Trophoblast cell (in vitro differentiated cells and primary cell): ENCODE measurements at regions not wholly inside any gene's neighbourhood (a gene's known extent, or its start where the extent isn't known, plus 50 kb on each side); places are given as distances from the start of the nearest gene placed in this dataset.

Source experiments
- DNase-seq, 2 donors: peaks; one replicate each; pipeline ENCODE4 v3.0.0-alpha.2; 2016
- H2AFZ ChIP-seq: 2 replicates; pipeline ENCODE4 v1.6.1; 2013; ENCODE audit warnings: low read length, moderate library complexity, mild to moderate bottlenecking; ENCODE audit not compliant: insufficient read depth, poor library complexity
- H2AK5ac ChIP-seq: 2 replicates; pipeline ENCODE4 v1.6.1; 2013; ENCODE audit warnings: mild to moderate bottlenecking, low read length
- H2BK120ac ChIP-seq: 2 replicates; pipeline ENCODE4 v1.6.1; 2013; ENCODE audit warnings: low read length, mild to moderate bottlenecking, moderate library complexity; ENCODE audit not compliant: insufficient read depth, poor library complexity
- H2BK12ac ChIP-seq: 2 replicates; pipeline ENCODE4 v1.6.1; 2013; ENCODE audit warnings: mild to moderate bottlenecking, low read length, moderate library complexity
- H2BK5ac ChIP-seq: 2 replicates; pipeline ENCODE4 v1.6.1; 2013; ENCODE audit warnings: low read length, low read depth, moderate library complexity, mild to moderate bottlenecking; ENCODE audit not compliant: poor library complexity
- H3K14ac ChIP-seq: 2 replicates; pipeline ENCODE4 v1.6.1; 2013; ENCODE audit warnings: mild to moderate bottlenecking, low read length
- H3K18ac ChIP-seq: 2 replicates; pipeline ENCODE4 v1.6.1; 2013; ENCODE audit warnings: mild to moderate bottlenecking, low read length
- H3K23ac ChIP-seq: 2 replicates; pipeline ENCODE4 v1.6.1; 2013; ENCODE audit warnings: low read length
- H3K27ac ChIP-seq: 2 replicates; pipeline ENCODE4 v1.5.1; 2013; ENCODE audit warnings: low read depth, mild to moderate bottlenecking, inconsistent platforms, low read length, moderate library complexity
- H3K27me3 ChIP-seq: 2 replicates; pipeline ENCODE4 v1.6.1; 2013; ENCODE audit warnings: inconsistent platforms, mild to moderate bottlenecking, low read length, moderate library complexity; ENCODE audit not compliant: insufficient read depth
- H3K36me3 ChIP-seq, 2 experiments: 1 replicate in 1 of 2; 2 replicates in 1 of 2; pipeline ENCODE4 v1.6.1; 2013; ENCODE audit warnings: low read length in 2 of 2, mild to moderate bottlenecking in 2 of 2, moderate library complexity in 1 of 2; ENCODE audit not compliant: insufficient read depth in 2 of 2, control insufficient read depth in 1 of 2
- H3K4ac ChIP-seq: 2 replicates; pipeline ENCODE4 v1.6.1; 2013; ENCODE audit warnings: low read depth, mild to moderate bottlenecking, low read length, moderate library complexity
- H3K4me1 ChIP-seq, 2 experiments: 1 replicate in 1 of 2; 2 replicates in 1 of 2; pipeline ENCODE4 v1.6.1; 2013; ENCODE audit warnings: low read length in 2 of 2, mild to moderate bottlenecking in 2 of 2, moderate library complexity in 1 of 2; ENCODE audit not compliant: insufficient read depth in 2 of 2, control insufficient read depth in 1 of 2
- H3K4me2 ChIP-seq: 2 replicates; pipeline ENCODE4 v1.6.1; 2013; ENCODE audit warnings: inconsistent platforms, mild to moderate bottlenecking, low read length, moderate library complexity
- H3K4me3 ChIP-seq: 2 replicates; pipeline ENCODE4 v1.5.1; 2013; ENCODE audit warnings: mild to moderate bottlenecking, low read depth, low read length, inconsistent platforms
- H3K79me1 ChIP-seq: one replicate; pipeline ENCODE4 v1.6.1; 2013; ENCODE audit warnings: low read length
- H3K79me2 ChIP-seq: 2 replicates; pipeline ENCODE4 v1.6.1; 2013; ENCODE audit warnings: low read length, mild to moderate bottlenecking; ENCODE audit not compliant: control insufficient read depth, insufficient read depth, poor library complexity
- H3K9ac ChIP-seq: 2 replicates; pipeline ENCODE4 v1.6.1; 2013; ENCODE audit warnings: mild to moderate bottlenecking, low read length
- H3K9me3 ChIP-seq: 2 replicates; pipeline ENCODE4 v1.6.1; 2013; ENCODE audit warnings: low read depth, mild to moderate bottlenecking, control low read depth, inconsistent platforms, low read length; ENCODE audit not compliant: insufficient read depth
- H4K12ac ChIP-seq: 2 replicates; pipeline ENCODE4 v1.6.1; 2013; ENCODE audit warnings: low read depth, mild to moderate bottlenecking, low read length, moderate library complexity
- H4K8ac ChIP-seq: 2 replicates; pipeline ENCODE4 v1.6.1; 2013; ENCODE audit warnings: low read depth, mild to moderate bottlenecking, low read length, moderate library complexity
- H4K91ac ChIP-seq: one replicate; pipeline ENCODE4 v1.6.1; 2013; ENCODE audit warnings: low read depth, mild to moderate bottlenecking, low read length, moderate library complexity
- WGBS: extraction: QIAGEN DNeasy Blood & Tissue Kit; methylation state at CpG from one replicate; pipeline ENCODE4 v1.1.7; 2013; ENCODE audit warnings: missing lambda C conversion rate; ENCODE audit not compliant: insufficient read length, insufficient coverage; ENCODE audit errors: extremely low coverage; 5-methylcytosine and 5-hydroxymethylcytosine counted together

DNA sequence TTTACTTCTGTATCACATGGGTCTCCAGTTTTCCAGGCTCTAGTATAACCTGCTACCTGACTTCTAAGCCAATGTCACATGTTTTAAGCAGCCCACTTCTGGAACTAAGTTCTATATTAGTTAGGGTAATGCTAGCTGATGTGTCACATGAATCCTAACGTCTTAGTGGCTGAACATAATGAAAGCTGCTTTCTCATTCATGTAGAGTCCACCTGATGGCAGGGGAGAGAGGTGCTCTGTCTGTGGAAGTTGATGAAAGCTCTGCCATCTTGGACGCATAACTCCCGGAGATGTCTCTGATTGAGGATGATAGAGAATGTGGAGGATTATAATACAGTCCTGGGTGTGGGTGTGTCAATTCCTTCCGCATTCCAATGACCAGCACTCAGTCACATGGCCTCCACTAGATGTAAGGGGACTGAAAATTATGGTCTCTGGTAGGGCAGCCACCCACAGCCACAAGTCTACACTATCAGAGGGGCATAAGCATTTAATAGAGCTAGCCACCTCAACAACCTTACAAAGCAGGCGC is 234.4 kb upstream of the CRY1 start:
- Histone ChIP-seq H3K36me3 (no peaks in the 10 kb centered on the region), H2AK5ac (no peak overlapping the region), H4K12ac (no peak overlapping the region), H2BK5ac (no peak overlapping the region), H3K4me3 (no peak overlapping the region), H3K4me2 (no peak overlapping the region), H3K18ac (no peak overlapping the region), H3K4me1 (peaks cover 0 to 2% of the 10 kb centered on the region in 2 experiments), H4K91ac (no peak overlapping the region), H3K4ac (no peak overlapping the region), H3K79me1 (no peaks in the 10 kb centered on the region), H2BK12ac (no peak overlapping the region), H2AFZ (no peak overlapping the region), H3K23ac (no peak overlapping the region), H2BK120ac (no peak overlapping the region), H3K79me2 (no peaks in the 10 kb centered on the region), H3K14ac (no peak overlapping the region), H3K9me3 (peaks cover 3% of the 10 kb centered on the region), H3K9ac (no peak overlapping the region), H4K8ac (no peak overlapping the region), H3K27me3 (no peaks in the 10 kb centered on the region), H3K27ac (no peak overlapping the region)
- DNase-seq = no peak
- no CpG with 5 or more reads among the region's 5 CpGs for WGBS

DNA sequence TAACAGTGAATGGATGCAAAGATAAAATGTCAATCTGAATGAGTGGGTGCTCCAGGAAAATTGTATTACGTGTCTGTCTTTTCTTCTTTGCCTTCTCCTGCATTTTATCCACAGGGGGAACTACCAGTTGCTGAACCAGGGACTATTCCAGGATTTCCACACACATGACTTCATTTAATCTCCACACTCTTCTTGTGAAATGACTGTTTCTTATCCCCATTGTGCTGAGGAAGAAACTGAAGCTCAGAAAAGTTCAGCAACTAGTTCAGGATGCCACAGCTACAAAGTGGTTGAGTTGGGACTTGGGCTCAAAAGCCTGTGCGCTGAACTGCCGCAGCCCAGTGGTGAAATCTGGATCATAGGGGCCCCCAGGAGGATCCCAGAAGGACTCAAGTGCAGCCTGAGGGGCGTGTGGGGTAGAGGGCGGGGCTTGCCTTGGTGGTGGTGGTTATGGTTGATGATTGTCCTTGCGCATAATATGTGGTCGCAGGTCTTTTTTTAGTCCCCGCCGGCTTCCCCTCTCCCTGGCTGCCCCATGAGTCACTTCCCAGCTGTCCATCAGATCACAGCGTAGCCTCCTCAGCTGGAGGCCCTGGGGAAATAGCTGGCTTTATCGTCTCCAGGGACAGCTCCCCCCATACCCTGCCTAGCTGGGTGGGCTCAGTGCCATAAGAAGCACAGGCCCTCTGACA is 235.2 kb upstream of the CRY1 start:
- no CpG with 5 or more reads among the region's 11 CpGs for WGBS
- H2BK5ac ChIP-seq = no peak overlapping the region

DNA sequence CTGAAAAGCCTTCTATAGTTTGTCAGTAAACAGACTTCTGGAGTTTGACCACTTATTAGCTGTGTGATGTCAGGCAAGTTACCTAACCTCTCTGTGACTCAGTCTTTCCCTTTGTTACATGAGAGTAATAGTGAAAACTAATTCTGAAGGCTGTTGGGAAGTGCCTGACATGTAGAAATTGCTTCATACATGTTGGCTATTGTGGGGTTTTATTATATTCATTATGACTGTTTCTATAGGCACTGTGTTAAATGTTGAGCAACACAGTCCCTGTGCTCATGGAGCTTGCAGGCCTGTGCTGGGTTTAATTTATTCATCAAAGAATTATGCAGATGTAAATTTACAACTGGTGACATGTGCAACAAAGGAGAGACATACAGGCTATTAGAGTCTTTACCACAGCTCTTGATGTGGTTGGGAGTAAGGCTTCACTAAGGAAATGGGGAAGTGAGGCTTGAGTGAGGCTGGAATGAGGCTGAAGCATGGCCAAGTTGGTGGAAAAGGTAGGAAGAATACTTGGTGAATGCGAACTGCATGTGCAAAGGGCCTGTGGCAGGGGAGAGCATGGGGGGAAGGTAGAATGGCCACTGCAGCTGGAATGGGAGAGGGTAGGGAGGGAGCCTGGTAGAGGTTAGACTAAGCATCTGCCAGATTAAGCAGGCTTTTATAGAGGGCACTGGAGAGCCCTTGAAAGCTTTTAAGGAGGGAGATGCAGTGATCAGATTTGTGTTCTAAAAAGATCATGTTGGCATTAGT is 236.4 kb upstream of the CRY1 start:
- H3K27me3 ChIP-seq = peaks cover 2% of the 10 kb centered on the region
- no peak overlapping the region for H3K27ac ChIP-seq
- no peak overlapping the region for H2BK5ac ChIP-seq
- no peaks in the 10 kb centered on the region for H3K36me3 ChIP-seq
- no peak overlapping the region for H4K8ac ChIP-seq
- peaks cover 0 to 2% of the 10 kb centered on the region in 2 experiments for H3K4me1 ChIP-seq
- H2AFZ ChIP-seq = no peak overlapping the region
- DNase-seq = peak; percentile 27 to 45
- H2AK5ac ChIP-seq = no peak overlapping the region
- no peak overlapping the region for H3K4ac ChIP-seq
- H3K9ac ChIP-seq = no peak overlapping the region
- no peak overlapping the region for H3K23ac ChIP-seq
- no peak overlapping the region for H4K12ac ChIP-seq
- no peak overlapping the region for H3K4me3 ChIP-seq
- no peak overlapping the region for H4K91ac ChIP-seq
- no CpG with 5 or more reads among the region's 1 CpG for WGBS
- H3K9me3 ChIP-seq = peaks cover 3% of the 10 kb centered on the region
- H3K79me2 ChIP-seq = no peaks in the 10 kb centered on the region
- no peak overlapping the region for H3K4me2 ChIP-seq
- no peak overlapping the region for H3K14ac ChIP-seq
- no peaks in the 10 kb centered on the region for H3K79me1 ChIP-seq
- no peak overlapping the region for H3K18ac ChIP-seq
- no peak overlapping the region for H2BK12ac ChIP-seq
- H2BK120ac ChIP-seq = no peak overlapping the region

More for the DNA sequence above, 235.2 kb upstream of the CRY1 start:
- H3K36me3 ChIP-seq = no peaks in the 10 kb centered on the region
- no peak overlapping the region for H4K8ac ChIP-seq
- no peak overlapping the region for H4K91ac ChIP-seq
- H2AFZ ChIP-seq = no peak overlapping the region
- no peak overlapping the region for H2BK120ac ChIP-seq
- no peak overlapping the region for H2AK5ac ChIP-seq
- peaks cover 0 to 2% of the 10 kb centered on the region in 2 experiments for H3K4me1 ChIP-seq
- H3K23ac ChIP-seq = no peak overlapping the region
- no peaks in the 10 kb centered on the region for H3K79me2 ChIP-seq
- no peak overlapping the region for H4K12ac ChIP-seq
- no peak overlapping the region for H2BK12ac ChIP-seq
- no peaks in the 10 kb centered on the region for H3K79me1 ChIP-seq
- no peak overlapping the region for H3K4ac ChIP-seq
- peaks cover 3% of the 10 kb centered on the region for H3K9me3 ChIP-seq
- no peaks in the 10 kb centered on the region for H3K27me3 ChIP-seq
- H3K18ac ChIP-seq = no peak overlapping the region
- H3K4me2 ChIP-seq = no peak overlapping the region
- H3K14ac ChIP-seq = no peak overlapping the region
- peak in 1 of 2 donors; percentile 24 for DNase-seq
- H3K4me3 ChIP-seq = no peak overlapping the region
- H3K27ac ChIP-seq = no peak overlapping the region
- H3K9ac ChIP-seq = no peak overlapping the region

- no peak overlapping the region for H3K27ac ChIP-seq
- H3K36me3 ChIP-seq = no peaks in the 10 kb centered on the region
- H3K79me1 ChIP-seq = no peaks in the 10 kb centered on the region
- no peak overlapping the region for H3K4ac ChIP-seq
- H2BK12ac ChIP-seq = no peak overlapping the region
- no peak overlapping the region for H2AK5ac ChIP-seq
- H3K9ac ChIP-seq = no peak overlapping the region
- peaks cover 5% of the 10 kb centered on the region for H3K9me3 ChIP-seq
- no peak overlapping the region for H4K8ac ChIP-seq
- no CpG with 5 or more reads among the region's 8 CpGs for WGBS
- peak overlapping the region; percentile 37 for H4K12ac ChIP-seq
- no peak overlapping the region for H3K23ac ChIP-seq
- no peak overlapping the region for H3K14ac ChIP-seq
- no peak for DNase-seq
- peaks cover 3% of the 10 kb centered on the region for H3K27me3 ChIP-seq
- no peaks in the 10 kb centered on the region for H3K79me2 ChIP-seq
- no peak overlapping the region for H3K18ac ChIP-seq
- no peak overlapping the region for H2BK120ac ChIP-seq
- peaks cover 0 to 2% of the 10 kb centered on the region in 2 experiments for H3K4me1 ChIP-seq
- H3K4me3 ChIP-seq = no peak overlapping the region
- no peak overlapping the region for H4K91ac ChIP-seq
- no peak overlapping the region for H2BK5ac ChIP-seq
- H3K4me2 ChIP-seq = no peak overlapping the region
- H2AFZ ChIP-seq = no peak overlapping the region
These were observed 237.6 kb upstream of the CRY1 start for GRCh38 chr12:107330831-107331431.
